A204.1 (cell line): ENCODE measurements at regions not wholly inside any gene's neighbourhood (a gene's known extent, or its start where the extent isn't known, plus 50 kb on each side); places are given as distances from the start of the nearest gene placed in this dataset.

Experiments
- FAIRE-seq: peaks from 2 replicates; lab custom pipeline; 2012; peaks lifted over from hg19 to GRCh38; lab: Jason Lieb, UNC

DNA sequence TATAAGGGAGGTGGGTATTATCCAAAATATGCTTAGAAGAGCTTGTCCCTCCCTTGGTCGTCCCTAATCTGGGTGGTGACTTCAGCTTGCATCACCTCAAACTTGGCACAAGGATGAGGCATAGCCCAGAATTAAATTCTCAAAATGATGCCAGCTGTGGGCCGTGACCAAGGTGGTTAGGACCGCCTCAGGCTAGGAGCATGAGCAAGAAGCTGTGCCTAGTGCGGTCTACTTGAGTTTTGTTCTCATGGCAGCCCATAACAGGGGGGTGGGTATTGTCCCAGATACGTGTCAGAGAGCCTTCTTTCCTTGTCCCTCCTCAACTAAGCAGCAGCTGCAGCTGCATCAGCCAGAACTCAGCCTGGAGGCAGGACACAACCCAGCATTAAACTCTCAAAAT is 2620.0 kb downstream of the PCDH7 start:
- FAIRE-seq, result no peak

DNA sequence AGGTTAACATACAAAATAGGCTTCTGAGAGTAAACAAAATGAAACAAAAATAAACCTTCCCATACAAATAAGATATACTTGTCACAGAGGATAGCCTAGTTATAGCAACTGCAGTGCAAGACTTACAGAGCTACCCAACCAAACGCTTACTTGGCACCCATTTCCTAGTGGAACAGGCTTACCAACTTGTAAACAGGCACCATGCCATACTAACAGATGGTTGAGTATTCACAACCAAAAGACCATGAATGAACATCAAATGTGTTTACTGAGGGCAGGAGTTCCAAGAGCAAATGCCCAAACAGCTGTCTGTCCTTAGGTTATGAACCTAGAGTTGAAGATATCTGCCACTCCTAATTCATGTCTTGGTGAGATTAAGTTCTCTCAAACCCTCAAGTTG is 2629.2 kb downstream of the PCDH7 start:
- FAIRE-seq, result no peak

GRCh38 chr4:33357121-33357520 is 2637.0 kb downstream of the PCDH7 start:
- FAIRE-seq, result no peak

- FAIRE-seq, result no peak
Observed at GRCh38 chr4:33369446-33369845, 2649.3 kb downstream of the PCDH7 start.

DNA sequence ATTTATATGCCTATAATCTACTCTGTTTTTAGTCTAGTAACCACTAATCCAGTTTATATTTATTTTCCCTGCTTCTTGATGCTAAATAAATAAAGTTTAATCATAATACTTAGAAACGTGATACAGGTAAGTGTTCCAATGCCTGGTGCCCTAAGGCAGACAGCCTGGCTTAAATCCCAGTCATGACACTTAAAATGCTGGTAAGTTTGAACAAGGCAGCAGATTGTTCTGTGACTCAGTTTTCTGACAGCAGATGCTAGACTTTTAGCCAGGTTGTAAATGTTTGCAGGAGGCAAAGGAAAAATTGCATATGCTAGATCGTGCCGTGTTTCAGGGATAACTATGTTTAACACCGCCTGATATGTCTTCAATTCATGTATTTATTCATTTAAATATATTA is 2661.6 kb downstream of the PCDH7 start:
- no peak for FAIRE-seq

- FAIRE-seq, result no peak
Observed at GRCh38 chr4:33386764-33387163, 2666.6 kb downstream of the PCDH7 start.

DNA sequence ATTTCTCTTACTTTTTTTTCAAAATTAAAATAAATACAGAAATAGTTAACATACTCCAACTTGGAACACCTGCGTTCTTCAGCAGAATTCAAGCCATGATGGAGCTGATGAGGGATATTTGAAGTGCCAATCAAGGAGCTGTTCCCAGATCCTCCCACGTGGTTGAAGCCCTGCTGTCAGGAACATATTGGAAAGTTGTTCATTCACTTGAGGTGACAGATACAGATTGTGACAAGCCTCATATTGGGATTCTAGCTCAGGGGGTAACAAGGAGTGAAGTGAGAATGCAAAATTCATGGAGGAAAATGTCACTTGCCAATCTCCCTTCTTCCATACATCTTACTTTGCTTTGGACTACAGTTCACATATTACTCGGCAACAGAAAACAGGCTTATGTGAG is 2670.8 kb downstream of the PCDH7 start:
- no peak for FAIRE-seq

DNA sequence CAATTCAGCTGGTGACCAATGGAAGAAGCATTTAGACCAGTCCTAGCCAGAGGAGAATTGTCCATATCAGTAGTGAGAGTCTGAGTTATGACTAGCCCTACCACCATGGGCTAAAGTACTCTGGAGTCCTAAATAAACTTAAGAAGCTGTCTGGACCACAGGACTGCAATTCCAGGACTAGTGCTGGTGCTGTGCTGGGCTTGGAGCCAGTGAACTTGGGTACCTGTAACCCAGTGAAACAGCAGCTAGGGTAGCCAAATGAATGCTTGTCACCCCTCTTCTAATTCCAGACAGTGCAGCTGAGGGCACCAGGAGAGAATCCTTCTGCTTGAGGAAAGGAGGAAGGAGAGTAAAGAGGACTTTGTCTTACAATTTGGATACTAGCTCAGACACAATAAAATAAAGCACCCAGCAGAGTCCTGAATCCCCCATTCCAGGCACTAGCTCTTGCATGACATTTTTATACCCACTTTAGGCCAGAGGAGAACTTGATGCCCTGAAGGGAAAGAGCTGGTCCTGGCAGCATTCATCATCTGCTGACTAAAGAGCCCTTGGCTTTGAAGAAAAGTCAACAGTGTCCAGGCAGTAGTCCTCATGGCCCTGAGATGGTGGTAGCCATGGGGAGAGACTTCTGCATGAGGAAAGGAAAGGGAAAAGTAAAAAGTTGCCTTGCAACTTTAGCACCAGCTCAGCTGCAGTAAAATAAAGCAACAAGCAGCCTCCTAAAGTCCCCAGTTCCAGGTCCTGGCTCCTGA is 2675.7 kb downstream of the PCDH7 start:
- FAIRE-seq, result no peak

DNA sequence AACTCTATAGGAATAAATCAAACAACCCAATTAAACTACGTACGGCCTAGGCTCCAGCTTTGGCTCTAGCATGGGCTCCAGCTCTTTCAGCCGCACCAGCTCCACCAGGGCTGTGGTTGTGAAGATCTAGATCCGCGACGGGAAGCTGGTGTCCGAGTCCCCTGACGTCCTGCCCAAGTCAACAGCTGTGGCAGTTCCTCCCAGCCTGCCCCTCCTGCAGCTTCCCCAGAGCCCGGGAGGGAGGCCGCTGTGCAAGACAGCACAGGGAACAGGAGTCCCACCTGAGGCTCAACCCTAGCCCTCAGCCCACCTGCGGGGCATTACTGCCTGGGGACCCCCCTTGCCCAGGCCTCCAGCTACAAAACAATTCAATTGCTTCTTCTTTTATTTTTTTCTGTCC is 2680.3 kb downstream of the PCDH7 start:
- no peak for FAIRE-seq

- no peak for FAIRE-seq
Observed at GRCh38 chr4:33407496-33407895, 2687.3 kb downstream of the PCDH7 start.

DNA sequence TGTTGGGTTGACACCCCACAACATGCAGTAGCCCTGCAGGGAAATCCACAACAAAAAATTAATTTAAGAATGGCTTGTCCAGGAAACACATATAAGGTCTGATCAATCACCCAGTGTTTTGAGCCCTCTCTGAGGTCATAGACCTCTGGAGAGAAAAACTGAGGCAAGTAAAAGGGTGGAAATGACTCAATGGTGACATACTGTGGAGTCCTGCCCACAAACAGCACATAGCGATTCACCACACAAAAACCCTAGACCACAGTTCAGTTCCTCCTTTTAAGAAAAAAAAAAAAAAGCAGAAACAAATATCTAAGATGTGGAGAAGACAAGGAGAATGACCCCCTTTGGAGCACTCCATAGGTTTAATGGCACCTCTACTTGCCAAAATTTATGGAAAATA is 2691.0 kb downstream of the PCDH7 start:
- no peak for FAIRE-seq

DNA sequence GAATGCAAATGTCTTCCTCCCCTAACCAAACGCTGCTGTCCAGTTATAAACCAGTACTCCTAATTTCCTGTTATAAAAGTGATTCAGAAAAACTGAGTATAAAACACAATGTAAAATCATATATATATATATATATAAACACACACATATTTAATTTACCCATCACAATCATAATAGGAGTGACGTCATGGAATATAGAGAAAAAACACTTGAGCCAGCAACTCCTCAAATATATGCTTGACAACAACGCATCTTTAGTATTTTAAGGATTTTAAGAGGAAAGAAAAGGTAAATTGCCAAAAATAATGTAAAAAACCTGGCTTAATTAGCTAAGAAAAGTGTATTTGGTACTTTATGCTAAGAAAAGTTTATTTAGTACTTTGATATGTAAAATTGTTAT is 2701.7 kb downstream of the PCDH7 start:
- FAIRE-seq, result no peak

GRCh38 chr4:33422656-33423055 is 2702.5 kb downstream of the PCDH7 start:
- FAIRE-seq, result no peak

DNA sequence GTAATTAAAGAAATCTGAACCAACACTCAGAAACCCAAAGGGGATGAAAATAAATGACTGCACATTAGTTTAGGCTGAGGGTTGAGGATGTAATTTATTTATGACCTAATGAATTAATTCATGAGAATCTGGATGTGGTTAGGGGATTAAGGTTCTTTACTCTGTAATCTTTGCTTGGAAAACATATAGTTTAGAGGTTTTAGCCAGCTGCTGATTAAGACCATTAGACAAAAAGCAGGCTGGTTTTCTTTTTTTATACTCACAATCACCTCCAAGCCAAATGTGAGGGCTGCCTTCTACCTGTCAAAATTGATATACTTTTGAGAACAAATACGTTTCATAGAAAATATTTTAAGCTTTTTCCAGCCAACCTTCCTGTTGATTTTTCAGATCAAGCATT is 2705.8 kb downstream of the PCDH7 start:
- no peak for FAIRE-seq

- FAIRE-seq, result no peak
Observed at GRCh38 chr4:33427676-33428075, 2707.5 kb downstream of the PCDH7 start.

DNA sequence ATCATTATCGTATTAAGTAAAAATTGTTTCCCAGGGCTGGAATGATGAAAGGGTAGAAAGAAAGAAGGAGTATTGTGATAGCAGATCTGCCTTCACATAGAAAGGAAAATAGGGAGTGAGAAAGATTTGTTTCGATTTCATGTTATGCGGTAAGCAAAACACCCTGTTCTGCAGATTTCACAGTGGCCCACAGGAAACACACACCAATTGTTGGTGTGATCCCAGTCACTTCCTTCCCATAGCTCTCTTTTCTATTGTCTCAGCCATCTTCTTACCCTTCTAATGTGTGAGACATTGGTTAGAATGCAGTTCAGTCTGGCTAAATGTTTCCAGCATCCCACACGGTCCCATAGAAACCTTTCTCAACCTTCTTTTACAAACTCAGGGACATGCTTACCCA is 2709.8 kb downstream of the PCDH7 start:
- no peak for FAIRE-seq

- FAIRE-seq, result no peak
Observed at GRCh38 chr4:33437406-33437805, 2717.2 kb downstream of the PCDH7 start.

DNA sequence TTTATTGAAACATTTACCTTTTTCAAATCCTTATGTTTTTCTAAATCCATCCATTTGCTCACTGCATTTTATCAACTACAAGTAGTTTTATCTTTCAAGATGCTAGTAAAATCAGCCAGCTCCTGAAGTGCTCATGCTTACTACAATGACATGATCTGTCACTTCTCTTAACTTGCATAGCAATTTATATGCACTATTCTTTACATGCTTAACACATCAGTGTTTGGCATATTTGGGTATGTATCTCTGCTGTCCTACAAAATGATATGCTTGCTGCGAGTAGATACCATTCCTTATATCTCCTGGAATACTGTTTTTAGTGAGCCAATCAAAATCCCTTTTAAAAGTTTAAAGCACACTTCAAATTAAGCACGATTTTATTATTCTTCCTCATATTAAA is 2726.8 kb downstream of the PCDH7 start:
- no peak for FAIRE-seq

- no peak for FAIRE-seq
Observed at GRCh38 chr4:33448948-33449347, 2728.8 kb downstream of the PCDH7 start.

- no peak for FAIRE-seq
Observed at GRCh38 chr4:33453436-33453835, 2733.3 kb downstream of the PCDH7 start.

DNA sequence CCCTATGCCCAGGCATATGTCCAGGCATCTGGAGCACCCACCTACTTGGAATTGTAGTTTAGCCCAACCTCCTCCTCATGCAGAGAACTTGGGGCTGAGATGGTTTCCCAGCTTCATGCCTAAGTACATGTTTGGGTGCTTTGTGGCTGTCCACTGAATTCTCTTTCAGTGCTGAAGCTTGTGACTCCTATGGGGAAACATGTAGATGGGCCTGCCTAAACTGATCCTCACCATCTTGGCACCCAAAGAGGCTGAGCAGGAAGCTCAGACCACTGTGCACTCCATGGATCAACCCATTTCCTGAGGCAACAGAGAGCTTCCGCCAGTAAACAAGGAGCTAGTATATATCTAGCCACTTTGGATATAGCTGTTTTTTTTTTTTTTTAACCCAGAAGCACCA is 2733.7 kb downstream of the PCDH7 start:
- FAIRE-seq, result no peak

GRCh38 chr4:33465565-33465964 is 2745.4 kb downstream of the PCDH7 start:
- peak; percentile 51 for FAIRE-seq

DNA sequence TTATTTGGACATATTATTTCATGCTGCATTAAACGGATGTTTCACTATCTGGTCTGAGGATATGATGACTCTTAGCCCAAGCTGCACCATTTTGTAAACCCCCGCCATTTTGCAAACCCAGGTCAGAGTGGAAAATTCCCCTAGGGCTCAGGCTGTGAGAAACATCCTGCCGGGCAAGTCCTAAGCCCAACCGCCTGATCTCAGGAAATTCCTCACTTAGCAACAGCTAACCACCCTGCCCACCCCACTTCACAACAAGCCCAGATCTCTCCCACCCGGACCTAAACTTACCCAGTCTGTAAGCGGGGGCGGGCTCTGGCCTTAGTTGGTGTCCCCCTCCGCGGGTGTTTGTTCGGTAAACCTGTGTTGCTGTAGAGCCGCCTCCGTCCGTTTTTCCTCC is 2747.1 kb downstream of the PCDH7 start:
- no peak for FAIRE-seq

GRCh38 chr4:33470805-33471204 is 2750.6 kb downstream of the PCDH7 start:
- FAIRE-seq, result no peak

DNA sequence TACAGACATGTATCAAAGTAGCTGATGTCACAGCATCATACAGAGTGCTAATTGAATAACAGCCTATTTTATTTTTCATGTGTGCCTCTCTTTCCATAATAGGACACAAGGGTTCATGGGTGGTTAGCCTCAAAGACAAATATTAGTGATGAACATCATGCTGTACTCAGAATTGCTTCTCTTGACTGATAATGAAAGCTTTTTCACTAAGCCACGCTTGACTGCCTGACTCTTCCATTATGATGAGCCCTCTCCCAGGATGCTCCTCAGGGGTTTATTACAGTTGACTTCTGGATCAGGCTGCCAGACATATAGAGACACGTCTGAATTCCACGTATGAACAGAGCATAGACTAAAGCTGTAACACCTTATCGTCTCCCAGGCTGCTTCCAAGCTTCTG is 2757.5 kb downstream of the PCDH7 start:
- no peak for FAIRE-seq
